Memory B cell (primary cell): ENCODE measurements at regions not wholly inside any gene's neighbourhood (a gene's known extent, or its start where the extent isn't known, plus 50 kb on each side); places are given as distances from the start of the nearest gene placed in this dataset.

Experiments
- ATAC-seq: fragments of 150-1000 bp; cut with Tn5 transposase; 2 replicates; pipeline ENCODE4 v1.10.0; 2021; ENCODE audit warnings: low read depth, mild to moderate bottlenecking, moderate library complexity
- DNase-seq, 2 donors: peaks; one replicate each; pipeline ENCODE4 v3.0.0; 2022; ENCODE audit warnings: low spot score in 2 of 2
- H3K27ac Mint-ChIP-seq: one replicate; pipeline ENCODE4 v1.8.0; 2022; ENCODE audit warnings: mild to moderate bottlenecking, moderate library complexity, mixed read lengths
- H3K27me3 Mint-ChIP-seq: one replicate; pipeline ENCODE4 v1.8.0; 2022; ENCODE audit warnings: mixed read lengths
- H3K36me3 Mint-ChIP-seq: one replicate; pipeline ENCODE4 v1.8.0; 2022; ENCODE audit warnings: mild to moderate bottlenecking, mixed read lengths
- H3K4me1 Mint-ChIP-seq: one replicate; pipeline ENCODE4 v1.8.0; 2022; ENCODE audit warnings: mixed read lengths
- H3K4me3 Mint-ChIP-seq: one replicate; pipeline ENCODE4 v1.8.0; 2022; ENCODE audit warnings: mild to moderate bottlenecking, moderate library complexity, mixed read lengths
- H3K9me3 Mint-ChIP-seq: one replicate; pipeline ENCODE4 v1.8.0; 2022; ENCODE audit warnings: mixed read lengths

DNA sequence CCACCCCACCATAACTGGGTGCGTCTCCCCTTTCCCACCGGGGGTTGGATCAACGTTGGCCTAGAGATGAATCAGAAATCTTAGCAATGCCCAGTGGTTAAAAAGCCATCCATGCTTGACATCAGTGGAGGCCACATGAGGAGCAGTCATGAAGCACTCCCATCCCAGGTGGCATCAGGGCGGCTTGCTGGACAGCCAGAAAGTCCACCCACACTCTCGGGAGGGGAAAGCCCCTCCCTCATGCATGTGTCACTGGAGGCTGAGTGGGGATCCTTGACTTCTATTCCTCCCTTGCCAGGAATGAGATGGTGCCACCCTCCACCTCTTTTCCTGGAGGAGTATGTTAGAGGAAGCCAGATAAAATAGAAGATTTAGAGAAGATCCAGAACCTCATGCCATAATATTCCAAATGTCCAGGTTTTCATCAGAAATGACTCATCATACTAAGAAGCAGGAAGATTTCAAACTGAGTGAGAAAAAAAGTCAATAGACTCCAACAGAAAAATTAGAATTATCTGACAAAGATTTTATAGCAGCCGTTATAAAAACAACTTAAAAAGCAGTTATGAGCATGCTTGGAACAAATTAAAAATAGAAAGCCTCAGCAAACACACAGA, 507.1 kb upstream of the ID2 start:
- Mint-ChIP-seq H3K27ac (no peak overlapping the region), H3K4me3 (no peak overlapping the region), H3K27me3 (peaks cover 18% of the 10 kb centered on the region), H3K4me1 (no peaks in the 10 kb centered on the region), H3K9me3 (peaks cover 4% of the 10 kb centered on the region), H3K36me3 (peaks cover 3% of the 10 kb centered on the region)
- ATAC-seq = no peak
- no peak for DNase-seq

- Mint-ChIP-seq H3K4me1 (no peaks in the 10 kb centered on the region), H3K27me3 (peaks cover 12% of the 10 kb centered on the region), H3K9me3 (peaks cover 6% of the 10 kb centered on the region), H3K36me3 (peaks cover 3% of the 10 kb centered on the region), H3K27ac (no peak overlapping the region), H3K4me3 (no peak overlapping the region)
- DNase-seq = no peak
- no peak for ATAC-seq
These were observed 505.0 kb upstream of the ID2 start for GRCh38 chr2:8176887-8177286.

DNA sequence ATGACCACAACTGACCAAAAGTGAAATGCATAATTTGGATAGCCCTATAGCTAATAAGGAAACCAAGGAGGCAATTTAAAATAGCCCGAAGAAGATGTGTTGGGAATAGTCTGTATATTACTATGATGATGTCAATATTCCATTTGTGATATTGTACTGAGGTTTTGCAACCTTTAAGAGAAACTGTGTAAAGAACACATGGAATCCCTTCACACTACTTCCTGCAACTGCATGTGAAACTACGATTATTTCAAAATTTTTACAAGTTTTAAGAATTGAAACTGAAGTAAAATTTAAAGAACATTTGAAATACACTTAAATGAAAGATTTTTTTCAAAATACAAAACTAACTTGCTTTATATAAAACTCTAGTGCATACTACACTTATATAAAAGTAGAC, 504.3 kb upstream of the ID2 start:
- ATAC-seq = no peak
- Mint-ChIP-seq H3K4me1 (no peaks in the 10 kb centered on the region), H3K36me3 (peaks cover 3% of the 10 kb centered on the region), H3K9me3 (peaks cover 6% of the 10 kb centered on the region), H3K27me3 (peaks cover 12% of the 10 kb centered on the region), H3K4me3 (no peak overlapping the region), H3K27ac (no peak overlapping the region)
- no peak for DNase-seq

GRCh38 chr2:8178911-8179310, 502.9 kb upstream of the ID2 start:
- no peak overlapping the region for H3K4me3 Mint-ChIP-seq
- no peaks in the 10 kb centered on the region for H3K4me1 Mint-ChIP-seq
- no peak for ATAC-seq
- no peak overlapping the region for H3K27ac Mint-ChIP-seq
- peaks cover 3% of the 10 kb centered on the region for H3K36me3 Mint-ChIP-seq
- H3K9me3 Mint-ChIP-seq = peaks cover 6% of the 10 kb centered on the region
- peaks cover 7% of the 10 kb centered on the region for H3K27me3 Mint-ChIP-seq
- DNase-seq = no peak

DNA sequence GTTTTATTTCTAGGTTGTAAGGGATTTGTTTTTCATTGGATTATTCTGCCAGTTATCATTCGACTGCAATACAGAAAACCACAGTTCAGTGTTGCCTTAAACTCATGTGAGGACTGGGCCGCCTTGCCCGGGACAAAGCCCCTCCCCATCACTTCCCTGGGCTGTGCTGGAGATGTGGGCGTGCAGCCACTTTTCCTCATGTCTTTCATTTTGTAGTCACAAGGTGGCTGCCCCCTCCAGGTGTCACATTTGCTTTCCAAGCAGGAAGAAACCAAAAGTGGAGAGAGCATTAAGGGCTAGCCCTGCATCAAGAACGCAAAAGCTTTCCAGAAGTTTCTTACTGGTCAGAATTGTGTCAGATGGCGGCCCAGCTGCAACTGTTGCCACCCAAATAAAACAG, 492.5 kb upstream of the ID2 start:
- H3K36me3 Mint-ChIP-seq = no peaks in the 10 kb centered on the region
- H3K27me3 Mint-ChIP-seq = peaks cover 10% of the 10 kb centered on the region
- no peak for ATAC-seq
- H3K9me3 Mint-ChIP-seq = peaks cover 5% of the 10 kb centered on the region
- no peak overlapping the region for H3K4me3 Mint-ChIP-seq
- H3K4me1 Mint-ChIP-seq = no peaks in the 10 kb centered on the region
- no peak for DNase-seq
- H3K27ac Mint-ChIP-seq = no peak overlapping the region

- no peaks in the 10 kb centered on the region for H3K36me3 Mint-ChIP-seq
- DNase-seq = no peak
- no peak for ATAC-seq
- no peak overlapping the region for H3K27ac Mint-ChIP-seq
- peaks cover 7% of the 10 kb centered on the region for H3K9me3 Mint-ChIP-seq
- H3K4me1 Mint-ChIP-seq = no peaks in the 10 kb centered on the region
- H3K4me3 Mint-ChIP-seq = no peak overlapping the region
- H3K27me3 Mint-ChIP-seq = peaks cover 12% of the 10 kb centered on the region
These were observed 491.6 kb upstream of the ID2 start for GRCh38 chr2:8190279-8190678.

DNA sequence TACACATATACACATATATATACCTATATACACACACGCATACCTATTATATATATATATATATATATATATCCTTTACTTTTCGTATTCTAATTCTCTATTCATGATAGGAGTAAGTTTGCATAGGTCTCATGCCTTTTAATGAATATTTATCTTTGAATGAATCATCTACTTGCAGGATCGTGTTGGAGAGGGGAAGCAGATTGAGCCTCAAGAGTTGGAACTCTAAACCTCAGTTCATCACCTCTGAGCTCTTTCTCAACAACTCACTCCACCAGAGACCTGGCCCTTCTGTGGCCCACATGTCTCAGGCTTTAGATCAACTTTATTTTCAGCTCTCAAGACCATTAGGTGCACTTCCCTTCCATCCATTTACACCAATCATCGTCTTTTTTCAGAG, 490.4 kb upstream of the ID2 start:
- Mint-ChIP-seq H3K4me3 (no peak overlapping the region), H3K27me3 (peaks cover 12% of the 10 kb centered on the region), H3K4me1 (no peaks in the 10 kb centered on the region), H3K27ac (no peak overlapping the region), H3K9me3 (peaks cover 2% of the 10 kb centered on the region), H3K36me3 (no peaks in the 10 kb centered on the region)
- ATAC-seq = no peak
- DNase-seq = no peak

- Mint-ChIP-seq H3K4me1 (no peaks in the 10 kb centered on the region), H3K9me3 (peaks cover 2% of the 10 kb centered on the region), H3K4me3 (no peak overlapping the region), H3K27me3 (peaks cover 13% of the 10 kb centered on the region), H3K36me3 (no peaks in the 10 kb centered on the region), H3K27ac (no peak overlapping the region)
- no peak for ATAC-seq
- DNase-seq = no peak
These were observed 488.7 kb upstream of the ID2 start for GRCh38 chr2:8193146-8193545.

- no peaks in the 10 kb centered on the region for H3K4me1 Mint-ChIP-seq
- DNase-seq (no peak), ATAC-seq (no peak)
- no peak overlapping the region for H3K27ac Mint-ChIP-seq
- peaks cover 2% of the 10 kb centered on the region for H3K9me3 Mint-ChIP-seq
- no peak overlapping the region for H3K4me3 Mint-ChIP-seq
- H3K36me3 Mint-ChIP-seq = no peaks in the 10 kb centered on the region
- peaks cover 15% of the 10 kb centered on the region for H3K27me3 Mint-ChIP-seq
These were observed 487.9 kb upstream of the ID2 start for GRCh38 chr2:8193686-8194615.

DNA sequence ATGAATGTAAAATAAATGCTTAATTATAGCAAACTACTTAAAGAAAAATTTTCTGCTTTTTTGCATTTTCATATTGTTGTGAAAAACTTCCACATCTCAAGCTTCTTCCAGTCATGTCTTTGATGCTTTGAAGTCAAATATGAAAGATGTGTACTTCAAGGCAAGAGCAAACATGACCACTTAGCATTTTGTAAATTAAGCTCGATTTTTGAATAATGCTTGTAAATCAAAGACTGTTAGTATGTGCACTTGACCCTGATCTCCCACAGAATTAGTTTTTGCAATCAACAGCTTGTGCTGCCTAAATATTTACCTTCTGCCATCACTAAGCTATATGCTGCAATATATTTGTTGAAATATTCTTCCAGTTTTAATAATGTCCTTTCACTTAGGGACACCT, 486.1 kb upstream of the ID2 start:
- Mint-ChIP-seq H3K9me3 (peaks cover 5% of the 10 kb centered on the region), H3K27me3 (peaks cover 22% of the 10 kb centered on the region), H3K4me3 (no peak overlapping the region), H3K27ac (no peak overlapping the region), H3K4me1 (no peaks in the 10 kb centered on the region), H3K36me3 (peaks cover 3% of the 10 kb centered on the region)
- no peak for DNase-seq
- no peak for ATAC-seq

DNA sequence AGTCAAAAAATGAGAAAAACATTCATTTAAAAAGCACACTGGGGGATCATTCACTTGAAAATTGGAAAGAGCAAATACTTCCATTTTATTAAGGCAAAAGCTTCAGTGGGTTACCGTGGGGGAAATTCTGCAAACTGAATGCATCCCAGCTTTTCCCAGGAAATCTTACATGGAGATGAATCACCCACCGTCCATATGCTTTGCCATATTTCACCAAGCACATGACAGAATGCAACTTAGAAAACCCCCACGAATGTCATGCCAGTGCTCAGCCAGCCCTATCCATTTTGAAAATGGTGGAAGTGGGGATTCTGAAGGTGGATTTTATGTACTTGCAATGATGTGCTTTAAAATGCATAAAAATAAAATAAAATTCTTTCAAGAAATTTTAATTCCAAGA, 485.5 kb upstream of the ID2 start:
- H3K4me3 Mint-ChIP-seq = no peak overlapping the region
- H3K27me3 Mint-ChIP-seq = peaks cover 25% of the 10 kb centered on the region
- DNase-seq (no peak), ATAC-seq (no peak)
- H3K4me1 Mint-ChIP-seq = no peaks in the 10 kb centered on the region
- H3K36me3 Mint-ChIP-seq = peaks cover 3% of the 10 kb centered on the region
- H3K27ac Mint-ChIP-seq = no peak overlapping the region
- H3K9me3 Mint-ChIP-seq = peaks cover 5% of the 10 kb centered on the region

DNA sequence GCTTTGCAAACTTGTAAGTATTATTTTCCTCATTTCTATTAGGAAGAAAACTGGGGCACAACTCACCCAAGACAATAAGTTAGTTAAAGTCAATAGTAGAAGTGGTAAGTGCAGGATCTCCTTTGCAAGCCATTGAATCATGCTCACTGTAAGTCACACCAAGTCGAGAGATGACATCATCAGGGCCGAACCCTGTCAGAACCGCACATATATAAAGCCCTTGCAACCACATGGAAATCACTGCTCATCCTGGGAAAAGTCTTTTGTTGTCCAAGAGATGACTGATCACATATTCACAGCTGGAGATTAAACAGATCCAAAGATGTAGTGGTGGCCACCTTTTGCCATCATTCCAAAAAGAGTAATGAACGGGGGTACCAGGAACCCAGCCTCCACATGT, 484.8 kb upstream of the ID2 start:
- no peak for ATAC-seq
- Mint-ChIP-seq H3K36me3 (peaks cover 3% of the 10 kb centered on the region), H3K4me3 (no peak overlapping the region), H3K4me1 (no peaks in the 10 kb centered on the region), H3K9me3 (peaks cover 5% of the 10 kb centered on the region), H3K27me3 (peaks cover 21% of the 10 kb centered on the region), H3K27ac (no peak overlapping the region)
- DNase-seq = no peak

- Mint-ChIP-seq H3K27me3 (peaks cover 21% of the 10 kb centered on the region), H3K27ac (no peak overlapping the region), H3K36me3 (peaks cover 3% of the 10 kb centered on the region), H3K4me1 (no peaks in the 10 kb centered on the region), H3K9me3 (peaks cover 5% of the 10 kb centered on the region), H3K4me3 (no peak overlapping the region)
- ATAC-seq = no peak
- no peak for DNase-seq
These were observed 484.0 kb upstream of the ID2 start for GRCh38 chr2:8197825-8198224.

GRCh38 chr2:8198766-8199382, 483.0 kb upstream of the ID2 start:
- ATAC-seq (no peak), DNase-seq (no peak)
- no peak overlapping the region for H3K4me3 Mint-ChIP-seq

More at GRCh38 chr2:8198766-8199382, 483.0 kb upstream of the ID2 start:
- peaks cover 20% of the 10 kb centered on the region for H3K27me3 Mint-ChIP-seq
- no peaks in the 10 kb centered on the region for H3K4me1 Mint-ChIP-seq
- H3K9me3 Mint-ChIP-seq = peaks cover 5% of the 10 kb centered on the region
- peaks cover 3% of the 10 kb centered on the region for H3K36me3 Mint-ChIP-seq
- H3K27ac Mint-ChIP-seq = no peak overlapping the region
